H1 (cell line): ENCODE measurements at regions not wholly inside any gene's neighbourhood (a gene's known extent, or its start where the extent isn't known, plus 50 kb on each side); places are given as distances from the start of the nearest gene placed in this dataset.

Experiments used
- CTCF ChIA-PET: fragments of 300-600 bp; sonication (Branson Sonifier 250); formaldehyde crosslinking; loops from one replicate; lab custom pipeline; 2021; ENCODE audit not compliant: partially characterized antibody; lab: Charles Lee
- POLR2A ChIA-PET: fragments of 300-600 bp; sonication (Branson Sonifier 250); formaldehyde crosslinking; loops from one replicate; lab custom pipeline; 2021; ENCODE audit warnings: inconsistent platforms; ENCODE audit not compliant: partially characterized antibody; lab: Charles Lee
- DNase-seq, 2 experiments: peaks; one replicate each; pipeline versions ENCODE4 v3.0.0 to v3.0.0-alpha.2; 2010 to 2022; ENCODE audit warnings: low spot score in 2 of 2, low read depth in 1 of 2, mixed read lengths in 1 of 2
- FAIRE-seq: peaks from 2 replicates; lab custom pipeline; 2011; peaks lifted over from hg19 to GRCh38; lab: Jason Lieb, UNC
- H2AFZ ChIP-seq: 2 replicates; pipeline ENCODE4 v1.8.1; 2012; ENCODE audit warnings: low read length, inconsistent platforms
- H2AK5ac ChIP-seq: 2 replicates; pipeline ENCODE4 v1.6.1; 2013; ENCODE audit warnings: low read depth, low read length
- H2BK120ac ChIP-seq: replicated peaks from 2 replicates; pipeline ENCODE3; 2013; ENCODE audit warnings: low read depth, low read length, inconsistent platforms
- H2BK12ac ChIP-seq: 2 replicates; pipeline ENCODE4 v1.6.1; 2013; ENCODE audit warnings: low read depth, low read length
- H2BK15ac ChIP-seq: 2 replicates; pipeline ENCODE4 v1.6.1; 2013; ENCODE audit warnings: low read length
- H2BK20ac ChIP-seq: 2 replicates; pipeline ENCODE4 v1.6.1; 2013; ENCODE audit warnings: low read length
- H2BK5ac ChIP-seq: 2 replicates; pipeline ENCODE4 v1.6.1; 2013; ENCODE audit warnings: low read depth, low read length
- H3K14ac ChIP-seq: 2 replicates; pipeline ENCODE4 v1.6.1; 2013; ENCODE audit warnings: inconsistent platforms; ENCODE audit not compliant: insufficient read length
- H3K18ac ChIP-seq: 2 replicates; pipeline ENCODE4 v1.6.1; 2013; ENCODE audit warnings: low read length; ENCODE audit errors: extremely low read depth
- H3K23ac ChIP-seq: 2 replicates; pipeline ENCODE4 v1.6.1; 2013; ENCODE audit warnings: inconsistent platforms; ENCODE audit not compliant: insufficient read length
- H3K23me2 ChIP-seq: 2 replicates; pipeline ENCODE4 v1.6.1; 2013; ENCODE audit warnings: low read depth, low read length
- H3K27ac ChIP-seq: 2 replicates; pipeline ENCODE4 v1.6.1; 2011; ENCODE audit warnings: low read depth, low read length, inconsistent platforms
- H3K27me3 ChIP-seq, 4 experiments: replicated peaks in 1 of 4; 1 replicate in 1 of 4; 2 replicates in 3 of 4; pipeline versions ENCODE4 v1.6.1 to v1.8.1; 2011 to 2013; ENCODE audit warnings: low read length in 3 of 4, mild to moderate bottlenecking in 3 of 4, inconsistent platforms in 2 of 4, mixed read lengths in 2 of 4, moderate library complexity in 1 of 4; ENCODE audit not compliant: control insufficient read depth in 3 of 4, insufficient read depth in 3 of 4; ENCODE audit errors: extremely low read depth in 1 of 4
- H3K36me3 ChIP-seq, 4 experiments: 2 replicates each; pipeline versions ENCODE4 v1.6.1 to v1.8.1; 2011 to 2013; ENCODE audit warnings: mild to moderate bottlenecking in 4 of 4, low read length in 3 of 4, moderate library complexity in 2 of 4, control low read depth in 1 of 4, inconsistent platforms in 1 of 4; ENCODE audit not compliant: insufficient read depth in 4 of 4, control insufficient read depth in 2 of 4
- H3K4ac ChIP-seq: replicated peaks from 2 replicates; pipeline ENCODE3; 2013; ENCODE audit warnings: low read length, low read depth, mixed read lengths, inconsistent platforms; ENCODE audit not compliant: insufficient read length
- H3K4me1 ChIP-seq, 4 experiments: replicated peaks in 1 of 4; 1 replicate in 1 of 4; 2 replicates in 3 of 4; pipeline versions ENCODE4 v1.6.1 to v1.8.1; 2011 to 2013; ENCODE audit warnings: low read length in 3 of 4, inconsistent platforms in 2 of 4, mixed read lengths in 1 of 4; ENCODE audit not compliant: insufficient read depth in 4 of 4, control insufficient read depth in 3 of 4
- H3K4me2 ChIP-seq, 2 experiments: 2 replicates each; pipeline versions ENCODE4 v1.6.1 to v1.8.1; 2011 to 2013; ENCODE audit warnings: low read depth in 2 of 2, low read length in 2 of 2, control low read depth in 1 of 2, inconsistent platforms in 1 of 2, mild to moderate bottlenecking in 1 of 2; ENCODE audit not compliant: insufficient read depth in 1 of 2
- H3K4me3 ChIP-seq, 4 experiments: fragments of 200-600, 300-600 bp in 1 of 4; sonication (generic), shearing (Covaris generic), sonication (Bioruptor Twin) in 1 of 4; 2 replicates each; pipeline versions ENCODE4 v1.5.1 to v1.8.1; 2011 to 2016; ENCODE audit warnings: low read length in 4 of 4, low read depth in 3 of 4, control low read depth in 2 of 4, inconsistent platforms in 2 of 4, mild to moderate bottlenecking in 2 of 4, mixed read lengths in 1 of 4, moderate library complexity in 1 of 4; ENCODE audit not compliant: insufficient read depth in 2 of 4; ENCODE audit errors: extremely low read depth in 1 of 4
- H3K56ac ChIP-seq: replicated peaks from 2 replicates; pipeline ENCODE3; 2013; ENCODE audit warnings: low read depth, mild to moderate bottlenecking, mixed read lengths, low read length, inconsistent platforms; ENCODE audit not compliant: insufficient read length
- H3K79me1 ChIP-seq: 2 replicates; pipeline ENCODE4 v1.6.1; 2013; ENCODE audit warnings: low read depth, low read length, control low read depth
- H3K79me2 ChIP-seq, 2 experiments: 2 replicates each; pipeline versions ENCODE4 v1.6.1 to v1.8.1; 2012 to 2013; ENCODE audit warnings: low read length in 2 of 2, mild to moderate bottlenecking in 2 of 2, inconsistent platforms in 1 of 2; ENCODE audit not compliant: insufficient read depth in 2 of 2, control insufficient read depth in 1 of 2
- H3K9ac ChIP-seq, 4 experiments: replicated peaks in 1 of 4; 1 replicate in 1 of 4; 2 replicates in 3 of 4; pipeline versions ENCODE4 v1.6.1 to v1.8.1; 2011 to 2013; ENCODE audit warnings: low read depth in 3 of 4, low read length in 3 of 4, control low read depth in 2 of 4, mild to moderate bottlenecking in 2 of 4, moderate library complexity in 2 of 4, inconsistent platforms in 1 of 4; ENCODE audit errors: extremely low read depth in 1 of 4
- H3K9me3 ChIP-seq, 2 experiments: 2 replicates each; pipeline versions ENCODE4 v1.6.1 to v1.8.1; 2012 to 2013; ENCODE audit warnings: mild to moderate bottlenecking in 2 of 2, moderate library complexity in 2 of 2, control low read depth in 1 of 2, inconsistent platforms in 1 of 2, low read depth in 1 of 2, low read length in 1 of 2, mixed read lengths in 1 of 2; ENCODE audit not compliant: insufficient read depth in 2 of 2
- H4K20me1 ChIP-seq, 2 experiments: replicated peaks in 1 of 2; 2 replicates each; pipeline versions ENCODE3 to v1.8.1; 2011 to 2013; ENCODE audit warnings: inconsistent platforms in 2 of 2, low read length in 2 of 2, mild to moderate bottlenecking in 1 of 2; ENCODE audit not compliant: insufficient read depth in 2 of 2, control insufficient read depth in 1 of 2
- H4K5ac ChIP-seq: 2 replicates; pipeline ENCODE4 v1.6.1; 2013; ENCODE audit warnings: low read length, low read depth, mixed read lengths, inconsistent platforms; ENCODE audit not compliant: insufficient read length
- H4K8ac ChIP-seq: 2 replicates; pipeline ENCODE4 v1.8.0; 2013; ENCODE audit warnings: mild to moderate bottlenecking, moderate library complexity, low read length, inconsistent platforms; ENCODE audit not compliant: insufficient read depth; ENCODE audit errors: extremely low read depth
- H4K91ac ChIP-seq: replicated peaks from 2 replicates; pipeline ENCODE3; 2013; ENCODE audit warnings: low read length, mixed read lengths, inconsistent platforms; ENCODE audit not compliant: insufficient read length
- ATF2 ChIP-seq: IDR thresholded peaks from 2 replicates; pipeline ENCODE4 v1.6.1; 2012; ENCODE audit warnings: low read length, inconsistent platforms
- CBX5 ChIP-seq: fragments of 300-800, 300-1000 bp; sonication (generic); IDR thresholded peaks from 2 replicates; pipeline ENCODE4 v1.7.1; 2016; ENCODE audit warnings: antibody characterized with exemption, low read length, low read depth
- CEBPB ChIP-seq: IDR thresholded peaks from 2 replicates; pipeline ENCODE4 v1.6.1; 2012; ENCODE audit warnings: low read depth, low read length
- CHD2 ChIP-seq: IDR thresholded peaks from 2 replicates; pipeline ENCODE4 v1.6.1; 2012; ENCODE audit warnings: low read length, improper control_type of control experiment
- CTBP2 ChIP-seq: IDR thresholded peaks from 2 replicates; pipeline ENCODE4 v1.7.0; 2011; ENCODE audit warnings: borderline replicate concordance, mild to moderate bottlenecking, moderate library complexity, mixed read lengths, low read length; ENCODE audit not compliant: insufficient read depth, insufficient read length
- E2F6 ChIP-seq: IDR thresholded peaks from 2 replicates; pipeline ENCODE4 v1.6.1; 2012; ENCODE audit warnings: inconsistent platforms
- EGR1 ChIP-seq: IDR thresholded peaks from 2 replicates; pipeline ENCODE4 v1.6.1; 2011; ENCODE audit warnings: low read depth, low read length, borderline replicate concordance
- EP300 ChIP-seq, 2 experiments: IDR thresholded peaks; 1 replicate in 1 of 2; 2 replicates in 1 of 2; pipeline ENCODE4 v1.6.1; 2011 to 2012; ENCODE audit warnings: low read depth in 2 of 2, low read length in 2 of 2, mild to moderate bottlenecking in 2 of 2, borderline replicate concordance in 1 of 2, inconsistent platforms in 1 of 2, moderate library complexity in 1 of 2
- KDM1A ChIP-seq: fragments of 200-600, 300-600 bp; sonication (generic); IDR thresholded peaks from 2 replicates; pipeline ENCODE4 v1.7.1; 2016; ENCODE audit warnings: mild to moderate bottlenecking, low read length, borderline replicate concordance
- RBBP5 ChIP-seq: IDR thresholded peaks from 2 replicates; pipeline ENCODE4 v1.7.1; 2012; ENCODE audit warnings: low read depth, mild to moderate bottlenecking, inconsistent platforms, low read length, moderate library complexity, borderline replicate concordance
- RXRA ChIP-seq: IDR thresholded peaks from 2 replicates; pipeline ENCODE4 v1.6.1; 2011; ENCODE audit warnings: low read depth, mild to moderate bottlenecking, low read length, moderate library complexity; ENCODE audit not compliant: insufficient read depth
- SIN3A ChIP-seq, 2 experiments: IDR thresholded peaks in 1 of 2; conservative IDR thresholded peaks in 1 of 2; 2 replicates each; pipeline ENCODE4 v1.6.1; 2011 to 2012; ENCODE audit warnings: low read length in 2 of 2, improper control_type of control experiment in 1 of 2, low read depth in 1 of 2, mild to moderate bottlenecking in 1 of 2
- TEAD4 ChIP-seq: IDR thresholded peaks from 2 replicates; pipeline ENCODE4 v1.6.1; 2012; ENCODE audit warnings: low read depth, low read length, inconsistent platforms, mixed read lengths

GRCh38 chr7:96407427-96407826 lies 85.5 kb upstream of the SLC25A13 start:
- no peak for DNase-seq
- Histone ChIP-seq H3K4me1 (no peaks in the 10 kb centered on the region), H3K56ac (no peak overlapping the region), H3K9me3 (no peaks in the 10 kb centered on the region), H2BK5ac (no peak overlapping the region), H3K23me2 (no peaks in the 10 kb centered on the region), H4K20me1 (no peaks in the 10 kb centered on the region), H2BK15ac (no peak overlapping the region), H3K27me3 (no peaks in the 10 kb centered on the region; a peak in 1 of 7 replicates), H3K36me3 (no peaks in the 10 kb centered on the region), H3K18ac (no peak overlapping the region), H2AK5ac (no peak overlapping the region), H4K8ac (no peak overlapping the region), H3K4ac (no peak overlapping the region), H3K4me2 (no peak overlapping the region), H3K79me1 (no peaks in the 10 kb centered on the region), H3K14ac (no peak overlapping the region), H4K91ac (no peak overlapping the region), H4K5ac (no peak overlapping the region), H3K27ac (no peak overlapping the region), H2AFZ (no peak overlapping the region), H3K9ac (no peak overlapping the region), H2BK12ac (no peak overlapping the region), H2BK120ac (no peak overlapping the region), H3K79me2 (no peaks in the 10 kb centered on the region), H3K23ac (no peak overlapping the region), H2BK20ac (no peak overlapping the region), H3K4me3 (no peak overlapping the region)
- ChIA-PET CTCF (interaction anchor here (0.8 to 1.0 kb wide), 4 partner anchors 178 to 598 kb away, joined by 3 read pairs; partner anchors contain the start of gene DLX6), POLR2A (no interaction called here)
- FAIRE-seq = no peak
- no peak for TF ChIP-seq RBBP5
- no peak for TF ChIP-seq EGR1
- TF ChIP-seq EP300 (IDR thresholded peaks at IDR 0.05; ENCODE audit: borderline replicate concordance in 1 of 2, low read depth in 2 of 2, low read length in 2 of 2) = no peak
- TF ChIP-seq ATF2 = no peak
- TF ChIP-seq CBX5 = no peak
- no peak for TF ChIP-seq CHD2
- TF ChIP-seq SIN3A (conservative IDR thresholded peaks at IDR 0.05 in 1 of 2, IDR thresholded peaks at IDR 0.05 in 1 of 2; ENCODE audit: low read depth in 1 of 2, low read length in 2 of 2) = no peak
- TF ChIP-seq TEAD4 = no peak
- no peak for TF ChIP-seq CTBP2
- no peak for TF ChIP-seq RXRA
- no peak for TF ChIP-seq E2F6
- no peak for TF ChIP-seq CEBPB
- TF ChIP-seq KDM1A = no peak
